SU-DHL-6 (cell line): ENCODE measurements at regions not wholly inside any gene's neighbourhood (a gene's known extent, or its start where the extent isn't known, plus 50 kb on each side); places are given as distances from the start of the nearest gene placed in this dataset.
"Not testable (repeated sequence)": the region's sequence is repeated elsewhere in the genome, so short reads cannot be mapped to it uniquely, and the experiment has no call there.

Source experiments
- H2AFZ ChIP-seq: fragments of 200-600 bp; sonication (generic); 2 replicates; pipeline ENCODE4 v1.6.1; 2014; ENCODE audit warnings: low read depth, mild to moderate bottlenecking, moderate library complexity, mixed read lengths, antibody characterized with exemption, low read length; ENCODE audit not compliant: severe bottlenecking
- H3F3A ChIP-seq: fragments of 200-600 bp; shearing (Covaris generic); 2 replicates; pipeline ENCODE4 v1.6.0; 2016; ENCODE audit warnings: antibody characterized with exemption, mild to moderate bottlenecking; ENCODE audit not compliant: insufficient read depth
- H3K27ac ChIP-seq: fragments of 200-600 bp; sonication (generic); 2 replicates; pipeline ENCODE4 v1.5.1; 2016; ENCODE audit warnings: low read depth, mild to moderate bottlenecking, low read length, moderate library complexity, mixed read lengths
- H3K27me3 ChIP-seq: fragments of 200-600 bp; sonication (generic), shearing (Covaris generic); 2 replicates; pipeline ENCODE4 v1.6.0; 2014; ENCODE audit warnings: mild to moderate bottlenecking, low read length
- H3K36me3 ChIP-seq: fragments of 200-600 bp; sonication (generic); 2 replicates; pipeline ENCODE4 v1.6.1; 2014; ENCODE audit warnings: mild to moderate bottlenecking, low read length, mixed read lengths
- H3K4me2 ChIP-seq: fragments of 300-600, 200-600 bp; shearing (Covaris generic), sonication (generic); 2 replicates; pipeline ENCODE4 v1.6.0; 2014; ENCODE audit warnings: low read length, low read depth, mild to moderate bottlenecking; ENCODE audit not compliant: poor library complexity, severe bottlenecking
- H3K4me3 ChIP-seq: fragments of 200-600 bp; sonication (generic); 2 replicates; pipeline ENCODE4 v1.5.1; 2014; ENCODE audit warnings: antibody characterized with exemption, low read length, mild to moderate bottlenecking, mixed read lengths; ENCODE audit not compliant: insufficient read depth, poor library complexity, severe bottlenecking
- H3K79me2 ChIP-seq: fragments of 200-600 bp; sonication (generic); 2 replicates; pipeline ENCODE4 v1.6.1; 2014; ENCODE audit warnings: mild to moderate bottlenecking, low read length, moderate library complexity; ENCODE audit not compliant: insufficient read depth
- H3K9ac ChIP-seq: fragments of 200-600 bp; sonication (generic); 2 replicates; pipeline ENCODE4 v1.7.0; 2014; ENCODE audit warnings: mild to moderate bottlenecking, low read length
- H3K9me2 ChIP-seq: fragments of 200-600 bp; sonication (generic); replicated peaks from 2 replicates; pipeline ENCODE4 v1.6.1; 2014; ENCODE audit warnings: low read length; ENCODE audit not compliant: insufficient read depth
- H3K9me3 ChIP-seq: fragments of 200-600 bp; sonication (generic); 2 replicates; pipeline ENCODE4 v1.6.1; 2014; ENCODE audit warnings: low read length, mixed read lengths; ENCODE audit not compliant: insufficient read depth
- H4K20me1 ChIP-seq: fragments of 200-600 bp; sonication (generic); 2 replicates; pipeline ENCODE4 v1.6.1; 2014; ENCODE audit warnings: low read depth, mild to moderate bottlenecking, antibody characterized with exemption, low read length, moderate library complexity, mixed read lengths
- EZH2phosphoT487 ChIP-seq: fragments of 200-600 bp; sonication (generic), shearing (Covaris generic); conservative IDR thresholded peaks from 2 replicates; pipeline ENCODE4 v1.6.1; 2018; ENCODE audit warnings: mild to moderate bottlenecking, antibody characterized with exemption, low read length, moderate library complexity, mixed read lengths
- TF ChIP-seq, protein P1 (sequence below): fragments of 200-600 bp; sonication (generic); IDR thresholded peaks from one replicate; pipeline ENCODE4 v1.5.1; 2017; ENCODE audit warnings: antibody characterized with exemption, mild to moderate bottlenecking, low read length, moderate library complexity; ENCODE audit not compliant: insufficient read depth, poor library complexity, severe bottlenecking

DNA sequence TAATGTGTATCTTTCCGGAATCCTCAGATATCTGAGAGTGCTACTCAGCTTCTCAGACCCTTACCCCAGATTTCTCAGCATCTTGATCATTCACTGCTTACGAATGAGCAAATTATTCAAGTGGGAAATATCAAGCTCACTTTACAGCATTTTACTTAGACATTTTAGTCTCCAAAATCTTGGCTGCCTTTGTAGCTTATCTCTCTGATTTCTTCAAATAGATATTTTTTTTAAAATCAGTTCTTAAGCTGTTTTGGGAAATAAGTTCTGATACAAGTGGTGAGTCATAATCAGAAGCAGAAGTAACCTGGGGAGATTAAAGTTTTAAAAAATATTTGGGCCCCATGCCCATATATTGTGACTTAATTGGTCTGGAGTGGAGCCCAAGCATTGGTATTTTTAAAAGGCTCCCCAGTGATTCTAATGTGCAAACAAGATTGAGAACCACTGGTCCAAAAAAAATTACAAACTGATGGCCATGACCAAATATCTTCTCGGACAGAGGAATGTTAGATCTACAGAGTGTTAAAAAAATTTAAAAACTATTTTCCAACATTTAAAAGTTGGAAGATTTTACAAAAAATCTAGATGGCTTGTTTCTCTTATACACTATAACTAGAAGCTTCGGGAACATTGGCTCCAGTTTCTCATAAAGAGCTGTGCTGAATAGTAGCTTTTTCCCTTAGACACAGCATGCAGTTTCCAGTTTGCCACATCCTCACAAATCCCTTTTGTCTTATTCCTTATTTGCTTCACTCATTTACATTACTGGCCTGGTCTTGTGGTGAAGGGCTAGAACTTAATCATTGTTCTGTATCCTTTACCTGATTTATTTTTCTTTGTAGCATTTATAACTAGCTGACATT is 87.8 kb upstream of the BMAL1 start:
- H3K4me3 ChIP-seq: no peak overlapping the region
- no peaks in the 10 kb centered on the region for H3F3A ChIP-seq
- H4K20me1 ChIP-seq: no peaks in the 10 kb centered on the region
- no peaks in the 10 kb centered on the region; the same call in 1 of the 2 replicates for H3K36me3 ChIP-seq
- H3K9ac ChIP-seq: no peak overlapping the region
- no peaks in the 10 kb centered on the region for H3K79me2 ChIP-seq
- H3K9me2 ChIP-seq: no peaks in the 10 kb centered on the region
- H3K27ac ChIP-seq: no peak overlapping the region
- H3K4me2 ChIP-seq: no peak overlapping the region
- no peaks in the 10 kb centered on the region for H3K9me3 ChIP-seq
- no peak overlapping the region for H2AFZ ChIP-seq
- no peak for TF ChIP-seq EZH2phosphoT487
- TF ChIP-seq, protein P1, sequence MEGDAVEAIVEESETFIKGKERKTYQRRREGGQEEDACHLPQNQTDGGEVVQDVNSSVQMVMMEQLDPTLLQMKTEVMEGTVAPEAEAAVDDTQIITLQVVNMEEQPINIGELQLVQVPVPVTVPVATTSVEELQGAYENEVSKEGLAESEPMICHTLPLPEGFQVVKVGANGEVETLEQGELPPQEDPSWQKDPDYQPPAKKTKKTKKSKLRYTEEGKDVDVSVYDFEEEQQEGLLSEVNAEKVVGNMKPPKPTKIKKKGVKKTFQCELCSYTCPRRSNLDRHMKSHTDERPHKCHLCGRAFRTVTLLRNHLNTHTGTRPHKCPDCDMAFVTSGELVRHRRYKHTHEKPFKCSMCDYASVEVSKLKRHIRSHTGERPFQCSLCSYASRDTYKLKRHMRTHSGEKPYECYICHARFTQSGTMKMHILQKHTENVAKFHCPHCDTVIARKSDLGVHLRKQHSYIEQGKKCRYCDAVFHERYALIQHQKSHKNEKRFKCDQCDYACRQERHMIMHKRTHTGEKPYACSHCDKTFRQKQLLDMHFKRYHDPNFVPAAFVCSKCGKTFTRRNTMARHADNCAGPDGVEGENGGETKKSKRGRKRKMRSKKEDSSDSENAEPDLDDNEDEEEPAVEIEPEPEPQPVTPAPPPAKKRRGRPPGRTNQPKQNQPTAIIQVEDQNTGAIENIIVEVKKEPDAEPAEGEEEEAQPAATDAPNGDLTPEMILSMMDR: no peak
- H3K27me3 ChIP-seq: no peaks in the 10 kb centered on the region

DNA sequence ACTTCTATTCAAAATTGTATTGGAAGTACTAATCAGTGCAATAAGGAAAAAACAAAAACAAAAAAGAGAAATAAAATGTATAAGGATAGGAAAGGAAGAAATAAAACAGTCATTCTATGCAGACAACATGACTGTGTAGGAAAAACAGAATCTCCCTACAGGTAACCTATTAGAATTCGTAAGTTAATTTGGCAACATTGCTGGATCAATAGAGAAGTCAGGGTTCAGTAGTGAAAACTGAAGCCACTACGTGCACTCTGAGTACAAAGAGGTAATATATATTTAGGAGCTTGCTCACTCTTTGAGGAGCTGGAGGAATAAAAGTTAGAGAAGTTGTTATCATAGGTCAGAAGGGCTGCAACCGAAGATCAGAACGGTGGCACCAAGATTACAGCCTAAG is 84.0 kb upstream of the BMAL1 start:
- Histone ChIP-seq H3K9ac (no peak overlapping the region), H2AFZ (no peak overlapping the region), H3F3A (no peaks in the 10 kb centered on the region), H3K4me2 (no peak overlapping the region), H3K79me2 (no peaks in the 10 kb centered on the region), H3K4me3 (no peak overlapping the region), H3K36me3 (no peaks in the 10 kb centered on the region; the same call in 1 of the 2 replicates), H4K20me1 (no peaks in the 10 kb centered on the region), H3K27me3 (0 out of 2 replicates have a peak, but pooled peaks cover 5% of the 10 kb centered on the region), H3K9me2 (no peaks in the 10 kb centered on the region), H3K9me3 (no peaks in the 10 kb centered on the region), H3K27ac (no peak overlapping the region)
- no peak for TF ChIP-seq EZH2phosphoT487
- TF ChIP-seq, protein P1: no peak

DNA sequence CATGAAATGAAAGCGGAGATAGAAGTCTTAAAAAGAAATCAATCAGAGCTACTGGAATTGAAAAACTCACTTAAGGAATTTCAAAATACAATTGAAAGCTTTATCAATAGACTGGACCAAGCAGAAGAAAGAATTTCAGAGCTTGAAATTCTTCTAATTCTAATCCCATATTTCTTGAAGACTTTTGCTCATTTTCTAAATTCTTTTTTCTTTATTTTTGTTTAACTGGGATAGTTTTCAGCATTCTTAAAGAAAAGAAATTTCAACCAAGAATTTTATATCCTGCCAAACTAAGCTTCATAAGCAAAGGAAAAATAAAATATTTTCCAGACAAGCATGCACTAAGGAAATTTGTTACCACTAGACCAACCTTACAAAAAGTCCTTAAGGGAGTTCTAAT is 80.2 kb upstream of the BMAL1 start:
- not testable (repeated sequence) for H3K27ac ChIP-seq, H3K27me3 ChIP-seq, H4K20me1 ChIP-seq, H3K9me3 ChIP-seq, H3K4me2 ChIP-seq, H2AFZ ChIP-seq, H3K9me2 ChIP-seq, H3K4me3 ChIP-seq, H3K79me2 ChIP-seq, H3K36me3 ChIP-seq, H3K9ac ChIP-seq, H3F3A ChIP-seq

DNA sequence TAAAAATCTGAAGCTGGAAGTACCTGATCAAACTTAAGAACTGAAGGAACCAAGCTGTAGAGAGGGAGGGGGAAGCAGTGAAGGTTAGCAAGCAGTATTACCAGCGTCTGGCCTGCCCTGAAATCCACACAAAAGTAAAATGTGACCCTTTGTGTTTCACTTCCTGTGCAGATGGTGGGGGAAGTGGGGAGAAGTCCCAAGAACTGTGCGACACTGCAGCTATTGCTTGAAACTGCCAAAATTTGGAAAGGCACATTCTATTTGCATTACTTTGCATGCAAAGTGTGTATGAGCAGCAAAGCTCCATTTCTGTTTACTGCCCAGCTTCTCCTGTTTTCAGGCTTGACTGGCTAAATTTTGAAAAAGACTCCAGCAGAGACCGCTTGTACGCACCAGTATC is 72.1 kb upstream of the BMAL1 start:
- H3K9me2 ChIP-seq: no peaks in the 10 kb centered on the region
- H3K4me3 ChIP-seq: no peak overlapping the region
- no peaks in the 10 kb centered on the region for H3K9me3 ChIP-seq
- H3K4me2 ChIP-seq: no peak overlapping the region
- no peaks in the 10 kb centered on the region for H3K79me2 ChIP-seq
- H3K27me3 ChIP-seq: no peaks in the 10 kb centered on the region
- H3K9ac ChIP-seq: no peak overlapping the region
- TF ChIP-seq, protein P1: no peak
- no peak for TF ChIP-seq EZH2phosphoT487
- H3F3A ChIP-seq: no peaks in the 10 kb centered on the region
- H4K20me1 ChIP-seq: no peaks in the 10 kb centered on the region
- H3K36me3 ChIP-seq: no peaks in the 10 kb centered on the region
- no peak overlapping the region for H2AFZ ChIP-seq
- no peak overlapping the region for H3K27ac ChIP-seq
